CD4-positive, alpha-beta T cell treated with Interleukin-17A for 4 hours (primary cell): ENCODE measurements at regions not wholly inside any gene's neighbourhood (a gene's known extent, or its start where the extent isn't known, plus 50 kb on each side); places are given as distances from the start of the nearest gene placed in this dataset.
"Not testable (repeated sequence)": the region's sequence is repeated elsewhere in the genome, so short reads cannot be mapped to it uniquely, and the experiment has no call there.

Experiments used
- DNase-seq: peaks from one replicate; pipeline ENCODE4 v3.0.0-alpha.2; 2020; ENCODE audit warnings: mixed read lengths

DNA sequence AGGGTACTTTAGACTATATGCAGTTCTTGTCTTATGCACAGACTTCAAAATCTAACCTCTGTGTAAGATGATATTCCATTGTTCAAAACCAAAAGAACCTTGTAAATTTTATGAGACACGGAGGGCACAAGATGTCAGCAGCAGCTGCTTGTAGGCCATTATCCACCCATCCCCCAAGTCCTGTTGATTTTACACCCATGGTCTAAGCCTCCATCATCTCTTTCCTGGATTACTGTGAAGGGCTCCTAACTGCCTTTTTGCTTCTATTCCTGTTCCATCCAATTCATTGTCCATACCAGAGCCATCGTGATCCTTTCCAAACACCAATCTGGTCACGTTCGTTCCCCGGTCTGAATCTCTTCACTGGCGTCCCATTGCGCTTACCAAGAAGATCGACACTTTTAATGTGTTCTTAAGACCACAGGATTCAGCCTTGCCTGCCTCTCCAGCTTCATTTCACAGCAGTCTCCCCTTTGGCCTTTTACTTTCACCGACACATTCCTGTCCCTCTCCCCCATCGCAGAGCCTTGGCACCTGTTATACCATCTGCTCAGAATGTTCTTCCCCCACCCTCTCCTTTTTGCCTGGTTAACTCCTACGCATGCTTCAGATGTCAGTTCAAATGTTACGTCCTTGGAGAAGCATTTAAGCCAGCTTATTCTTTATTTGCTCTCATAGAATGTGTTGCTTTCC lies 107.3 kb upstream of the POU3F1 start:
- no peak for DNase-seq

DNA sequence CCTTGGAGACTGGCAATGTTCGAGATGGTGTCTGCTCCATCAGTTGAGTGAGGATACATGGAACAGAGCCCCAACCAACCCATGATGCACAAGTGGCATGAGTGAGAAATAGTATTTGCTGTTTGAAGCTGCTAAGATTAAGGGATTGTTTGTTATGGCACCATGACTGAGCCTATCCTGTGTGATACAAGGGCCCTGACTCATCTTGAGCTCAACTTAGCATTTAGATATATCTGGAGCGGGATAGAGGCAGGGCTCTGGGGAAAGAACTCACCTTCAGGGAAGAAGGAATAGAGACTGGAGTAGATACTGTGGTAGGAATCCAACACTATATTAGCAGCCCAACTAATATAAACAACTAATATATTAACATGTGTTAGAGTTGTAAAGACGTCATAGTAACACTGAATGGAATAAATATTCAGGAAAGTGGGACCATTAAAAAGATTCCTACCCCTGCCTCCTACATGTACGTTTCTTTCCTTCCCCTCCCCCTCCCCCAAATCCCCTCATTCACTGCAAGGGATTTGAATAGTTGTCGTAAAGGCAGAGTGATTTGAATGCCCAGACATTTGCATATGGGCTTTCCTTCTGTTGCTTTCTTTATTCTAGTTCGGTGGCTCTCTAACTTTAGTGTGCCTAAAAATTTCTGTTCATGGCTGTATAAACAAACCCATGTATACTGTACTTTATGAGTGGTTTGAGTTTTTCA lies 106.6 kb upstream of the POU3F1 start:
- DNase-seq, result no peak

DNA sequence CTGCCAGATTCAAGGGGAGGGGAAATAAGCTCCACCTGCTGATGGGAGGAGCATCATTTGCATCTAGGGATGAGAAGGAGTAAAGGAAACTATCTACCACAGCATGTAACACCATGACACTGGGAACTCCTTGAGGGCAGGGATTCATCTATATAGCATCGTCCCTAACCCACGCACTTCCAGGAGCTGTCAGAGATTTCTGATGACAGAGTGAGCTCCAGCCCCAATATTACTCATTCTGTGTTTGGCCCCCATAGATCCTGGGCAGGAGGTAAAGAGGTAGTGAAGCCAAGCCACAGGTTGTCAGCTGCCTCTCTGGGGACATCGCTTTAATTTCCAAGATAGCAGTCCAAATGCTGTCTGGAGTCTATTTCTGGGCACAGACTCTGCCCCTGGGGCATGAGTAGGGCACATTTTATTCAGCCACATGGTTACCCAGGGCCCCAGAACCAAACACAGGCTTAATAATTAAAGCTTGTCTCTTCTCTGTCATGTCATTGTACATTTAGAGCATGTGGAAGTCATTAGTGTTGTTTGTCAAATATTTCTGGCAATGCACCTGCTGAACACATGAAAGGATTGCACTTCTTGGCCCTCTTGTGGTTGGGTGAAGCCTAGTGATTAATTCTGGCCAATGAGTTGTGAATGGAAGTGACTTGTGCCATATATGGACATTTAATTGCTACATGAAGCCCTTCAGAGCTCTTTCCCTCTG lies 105.9 kb upstream of the POU3F1 start:
- no peak for DNase-seq

DNA sequence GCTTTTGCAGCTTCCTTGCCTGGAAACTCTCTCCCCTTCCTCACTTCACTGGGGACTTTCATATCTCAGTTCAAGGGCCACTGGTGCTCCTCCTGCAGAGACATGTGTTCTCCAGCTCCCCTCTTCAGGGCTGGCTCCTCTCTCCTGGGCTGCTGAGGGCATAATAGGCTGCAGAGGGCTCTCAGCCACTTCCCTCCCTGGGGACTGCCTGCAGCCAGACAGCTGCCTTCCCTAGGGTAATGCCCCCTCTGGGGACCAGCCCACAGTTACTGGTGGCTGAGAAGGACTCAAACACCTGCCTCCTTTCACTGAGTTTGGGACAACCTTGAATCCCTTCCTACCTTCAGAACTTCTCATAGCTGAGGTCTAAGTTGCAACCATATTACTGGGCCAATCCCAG lies 104.8 kb upstream of the POU3F1 start:
- DNase-seq, result no peak

DNA sequence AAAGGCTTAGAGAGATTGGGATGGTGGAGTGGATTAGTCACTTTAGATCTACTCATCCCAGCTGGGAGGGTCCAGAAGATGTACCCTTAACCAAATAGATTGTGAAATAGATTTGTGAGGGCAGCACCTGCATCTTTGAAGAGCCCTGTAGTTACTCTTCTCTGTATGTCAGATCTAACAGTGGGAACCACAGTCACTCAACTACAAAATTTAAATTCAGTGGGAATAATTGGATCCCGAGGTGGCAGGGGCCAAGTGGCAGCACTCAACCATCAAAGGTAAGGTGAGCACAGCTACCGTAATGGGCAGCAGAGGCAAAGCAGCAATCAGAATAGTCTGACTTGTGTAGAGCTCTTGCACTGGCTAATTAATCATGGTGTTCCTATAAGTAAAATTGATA lies 99.5 kb upstream of the POU3F1 start:
- not testable (repeated sequence) for DNase-seq

DNA sequence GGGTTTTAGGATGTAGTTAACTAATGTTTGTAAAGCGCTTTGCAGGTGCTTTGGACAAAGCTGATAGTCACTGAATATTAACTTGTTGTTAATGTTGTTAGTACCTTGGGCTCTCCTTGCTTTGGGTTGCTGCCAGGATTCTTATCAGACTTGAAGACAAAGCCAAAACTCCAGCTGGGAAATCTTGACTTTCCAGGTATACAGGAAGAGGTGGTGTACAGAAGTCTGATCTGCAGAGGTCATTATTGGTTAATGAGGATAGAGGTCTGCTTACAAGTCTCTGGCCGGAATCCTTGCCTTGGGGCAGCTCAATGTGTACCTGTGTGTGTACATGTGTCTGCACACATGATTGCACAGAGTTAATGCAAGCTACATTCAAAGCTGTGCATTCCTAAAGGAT lies 96.0 kb upstream of the POU3F1 start:
- DNase-seq, result no peak

DNA sequence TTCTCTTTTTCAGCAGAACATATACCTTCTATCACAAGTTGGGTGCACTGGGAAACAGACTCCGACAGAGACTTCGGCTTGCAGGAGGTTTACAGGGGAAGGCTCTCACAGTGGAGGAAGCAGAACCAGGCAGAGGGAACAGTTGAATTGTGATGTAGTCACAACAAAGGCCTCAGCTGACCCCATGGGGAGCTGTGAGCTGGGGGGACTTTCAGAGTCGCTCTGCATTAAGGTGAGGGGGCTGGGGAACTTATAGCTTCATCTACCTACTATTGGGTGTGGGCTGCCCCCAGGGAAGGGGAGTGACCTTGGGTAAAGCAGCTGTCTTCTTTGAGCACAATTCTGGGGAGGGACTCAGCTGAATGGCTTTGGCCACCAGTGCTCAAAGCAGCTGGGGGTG lies 94.9 kb upstream of the POU3F1 start:
- no peak for DNase-seq

DNA sequence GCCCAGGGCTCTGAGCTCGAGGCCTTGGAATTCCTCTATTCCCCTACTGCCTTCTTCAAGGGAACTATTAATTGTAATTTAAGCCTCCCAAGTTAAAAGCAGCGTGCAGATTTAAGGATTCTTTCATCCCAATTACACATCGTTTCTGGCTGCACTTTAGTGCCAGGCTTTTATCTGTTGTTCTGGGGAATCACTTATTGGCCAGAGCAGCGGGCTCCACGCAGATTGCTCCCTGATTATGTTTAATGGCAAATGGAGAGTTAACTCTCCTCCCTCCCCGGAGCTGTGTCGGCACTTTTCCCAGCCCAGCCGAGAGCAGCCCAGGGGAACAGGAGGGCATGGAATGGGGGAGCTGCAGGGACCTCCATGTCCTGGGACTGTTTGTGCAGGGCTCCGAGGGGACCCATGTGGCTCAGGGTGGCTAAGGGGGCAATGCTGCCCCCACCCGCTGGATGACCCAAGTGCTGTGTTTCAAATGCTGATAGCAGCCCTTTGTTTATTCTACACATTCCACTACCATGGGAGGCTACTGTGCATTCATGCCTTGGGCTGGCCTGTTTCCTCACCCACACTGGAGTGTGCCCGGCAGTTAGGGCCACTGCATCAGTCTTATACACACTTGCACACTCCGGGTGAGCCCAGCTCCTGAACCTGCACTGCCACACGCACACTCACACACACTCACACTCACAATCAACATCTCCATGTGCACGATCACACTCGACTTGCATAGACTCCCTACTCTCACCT lies 93.3 kb upstream of the POU3F1 start:
- DNase-seq, result no peak

DNA sequence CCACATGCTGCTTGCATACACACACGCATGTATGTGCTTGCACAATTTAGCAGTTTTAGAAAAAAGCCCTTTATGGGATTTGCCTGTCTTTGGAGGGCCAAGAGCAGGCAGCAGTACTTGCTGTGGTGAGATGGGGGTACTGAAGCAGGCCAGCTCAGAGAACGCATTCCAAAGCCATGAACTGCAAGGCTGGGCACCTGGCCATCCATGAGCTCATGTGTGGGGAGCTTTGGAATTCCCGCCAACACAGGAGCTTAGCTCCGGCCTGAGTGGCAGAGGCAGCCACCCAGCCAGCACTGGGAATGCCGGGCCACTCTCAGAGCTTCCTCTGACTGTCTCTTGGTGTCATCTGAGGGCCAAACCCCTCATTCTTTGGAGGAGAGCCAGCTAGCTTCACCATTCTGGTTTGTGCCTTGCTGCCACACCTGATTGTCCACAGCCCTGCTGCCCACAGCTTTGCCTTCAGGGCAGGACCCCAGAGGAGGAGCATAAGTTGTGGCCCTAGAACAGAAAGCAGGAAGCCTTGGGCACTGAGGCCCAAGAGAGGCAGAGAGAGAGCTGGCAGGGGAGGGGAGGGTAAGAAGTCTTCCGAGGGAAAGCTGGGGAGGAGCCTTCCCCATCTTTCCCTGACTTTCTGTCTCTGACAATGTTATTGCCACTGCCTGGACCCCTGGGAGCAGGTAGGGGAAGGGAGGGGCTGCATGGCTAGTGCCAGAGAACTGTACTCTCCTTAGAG lies 92.1 kb upstream of the POU3F1 start:
- no peak for DNase-seq

DNA sequence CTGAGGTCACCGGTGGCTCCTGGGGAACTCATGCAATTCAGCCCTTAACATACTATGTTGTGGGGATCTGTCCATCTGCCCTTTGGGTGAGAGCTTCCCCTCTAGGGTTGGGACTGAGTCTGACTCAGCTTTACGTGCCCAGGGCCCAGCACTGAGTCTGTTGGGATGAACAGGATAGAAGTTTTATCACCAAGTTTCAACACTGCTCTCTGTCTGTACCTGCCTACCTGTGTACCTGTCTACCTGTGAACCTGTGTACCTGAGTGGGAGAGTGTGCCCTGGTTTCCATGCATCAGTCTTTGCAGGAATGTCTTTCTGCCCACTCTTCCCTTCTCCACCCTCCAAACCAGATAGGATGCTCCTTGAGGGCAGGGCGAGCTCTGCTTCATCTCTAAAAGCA lies 90.6 kb upstream of the POU3F1 start:
- DNase-seq, result no peak

DNA sequence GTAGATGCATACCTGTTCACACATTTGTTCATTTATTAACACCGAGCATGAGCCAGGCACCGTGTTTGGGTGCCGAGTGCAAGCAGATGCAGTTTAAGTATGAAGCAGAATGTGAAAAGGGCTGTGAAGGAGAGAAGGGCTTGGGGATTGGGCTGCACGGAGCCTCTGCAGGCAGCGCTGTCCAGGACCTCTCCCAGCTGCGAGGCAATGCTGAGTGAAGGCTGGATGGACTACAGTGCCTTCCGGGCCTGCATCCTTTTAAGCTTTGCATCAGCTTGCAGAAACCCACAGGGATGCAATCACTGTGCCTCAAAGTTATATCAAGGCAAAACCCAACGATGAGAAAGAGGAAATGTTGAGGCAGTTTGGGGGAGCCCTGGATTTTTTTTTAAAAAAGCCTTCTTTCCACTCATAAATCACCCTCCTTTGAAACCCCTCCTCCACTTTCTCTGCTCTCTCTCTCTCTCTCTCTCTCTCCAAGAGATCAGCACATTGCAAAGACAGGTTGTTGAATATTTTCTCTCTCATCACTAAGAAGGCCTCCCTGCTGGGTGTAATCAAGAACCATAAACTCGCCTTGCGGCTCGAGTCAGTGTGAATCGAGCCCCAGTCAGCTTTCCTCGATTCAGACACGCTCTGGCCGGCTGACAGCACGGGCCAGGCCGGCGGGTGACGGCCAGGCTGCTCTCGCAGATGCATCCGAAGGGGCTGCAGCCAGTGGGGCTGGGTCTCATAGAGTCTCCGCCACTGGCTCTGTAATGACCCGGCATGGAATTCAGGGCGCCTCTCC lies 89.2 kb upstream of the POU3F1 start:
- no peak for DNase-seq

DNA sequence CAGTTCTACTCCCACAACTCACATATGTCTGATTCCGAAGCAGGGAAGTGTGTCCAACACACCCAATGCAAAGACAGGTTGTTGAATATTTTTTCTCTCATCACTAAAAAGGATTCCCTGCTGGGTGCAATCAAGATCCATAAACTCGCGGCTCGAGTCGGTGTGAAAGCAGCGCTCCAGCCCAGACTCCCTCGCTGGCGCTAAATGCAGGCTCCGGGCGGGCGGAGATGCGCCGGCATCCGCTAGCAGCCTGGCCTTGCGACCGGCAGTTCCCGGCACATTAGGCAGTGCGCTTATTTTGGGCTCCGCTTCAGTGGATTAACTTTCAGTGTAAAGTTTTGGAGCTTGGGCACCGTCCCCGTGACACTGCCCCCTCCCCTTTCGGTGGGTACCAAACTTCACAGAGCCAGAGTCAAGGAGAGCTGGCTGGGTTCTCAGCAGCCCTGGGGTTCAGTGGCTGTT lies 87.7 kb upstream of the POU3F1 start:
- no peak for DNase-seq

DNA sequence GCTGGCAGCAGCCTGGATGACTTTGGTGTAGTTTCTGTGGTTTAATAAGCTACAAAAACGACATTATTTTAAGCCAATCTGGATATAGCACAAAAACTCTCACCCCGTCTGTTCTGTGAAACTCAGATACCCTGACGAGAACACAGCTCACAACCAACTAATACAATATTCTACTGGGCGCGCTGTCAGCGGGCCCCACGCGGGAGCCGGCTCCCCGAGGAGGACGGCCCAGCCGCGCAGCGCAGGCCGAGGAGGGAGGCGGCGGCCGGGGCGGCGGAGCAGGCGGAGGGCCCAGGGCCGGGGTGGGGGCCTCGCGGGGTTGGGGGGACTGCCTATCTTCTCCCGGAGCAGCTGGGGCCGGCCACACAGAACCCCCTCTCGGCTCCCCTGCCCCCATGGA lies 87.2 kb upstream of the POU3F1 start:
- DNase-seq, result no peak

DNA sequence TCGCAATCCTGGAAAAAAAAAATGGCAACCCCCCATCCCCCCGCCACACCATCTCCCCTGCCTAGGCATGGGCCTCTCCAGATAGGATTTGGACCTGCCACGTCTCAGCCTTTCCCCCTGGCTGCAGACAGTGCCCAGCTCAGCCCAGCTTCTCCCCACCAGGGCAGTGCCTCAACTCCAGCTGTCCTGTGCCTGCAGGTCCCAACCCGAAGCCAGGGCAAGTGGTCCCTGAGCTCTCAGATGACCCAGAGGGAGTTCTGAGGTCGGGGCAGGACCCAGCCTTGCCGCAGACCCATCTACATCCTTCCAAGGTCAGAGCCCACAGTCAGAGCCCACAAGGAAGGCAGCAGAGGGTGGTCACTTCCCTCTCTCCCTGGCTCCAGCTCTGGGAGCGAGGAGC lies 86.7 kb upstream of the POU3F1 start:
- no peak for DNase-seq

DNA sequence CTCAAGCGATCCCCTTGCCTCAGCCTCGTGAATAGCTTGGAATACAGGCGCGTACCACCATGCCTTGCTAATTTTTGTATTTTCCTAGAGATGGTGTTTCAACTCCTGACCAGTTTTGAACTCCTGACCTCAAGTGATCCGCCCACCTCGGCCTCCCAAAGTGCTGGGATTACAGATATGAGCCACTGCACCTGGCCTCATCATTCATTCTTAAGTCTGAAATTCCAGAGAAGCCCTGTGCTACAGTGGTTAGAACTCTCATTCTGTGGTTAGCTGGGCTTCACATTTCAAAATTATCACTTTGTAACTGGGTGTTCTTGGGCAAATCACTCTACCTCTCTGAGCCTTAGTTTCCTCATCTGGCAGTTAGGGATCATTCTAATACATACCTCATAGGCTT lies 86.1 kb upstream of the POU3F1 start:
- no peak for DNase-seq

DNA sequence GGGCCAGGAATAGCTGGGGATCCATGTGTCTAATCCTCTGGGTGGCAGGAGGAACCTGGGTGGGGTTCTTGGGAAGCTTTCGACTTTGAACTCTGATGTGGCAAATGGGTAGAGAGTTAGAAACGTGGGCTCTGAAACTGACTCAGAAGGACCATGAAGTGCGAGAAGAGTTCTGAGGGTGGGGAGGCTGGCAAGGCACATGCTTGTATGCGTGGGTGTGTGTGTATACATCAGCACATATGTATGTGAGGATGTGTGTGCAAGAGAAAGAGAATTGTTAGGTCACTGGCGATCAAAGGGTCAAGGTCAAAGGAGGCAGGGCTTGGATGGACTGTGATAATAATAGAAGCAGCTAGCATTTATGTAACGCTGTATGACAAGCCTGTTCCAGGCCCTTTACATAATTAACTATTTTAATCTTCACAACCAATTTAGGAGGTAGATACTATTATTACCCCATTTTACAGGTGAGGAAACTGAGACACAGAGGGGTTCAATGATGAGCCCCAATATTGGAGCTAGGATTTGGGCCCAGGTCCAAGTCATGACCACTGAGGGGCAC lies 84.5 kb upstream of the POU3F1 start:
- no peak for DNase-seq

DNA sequence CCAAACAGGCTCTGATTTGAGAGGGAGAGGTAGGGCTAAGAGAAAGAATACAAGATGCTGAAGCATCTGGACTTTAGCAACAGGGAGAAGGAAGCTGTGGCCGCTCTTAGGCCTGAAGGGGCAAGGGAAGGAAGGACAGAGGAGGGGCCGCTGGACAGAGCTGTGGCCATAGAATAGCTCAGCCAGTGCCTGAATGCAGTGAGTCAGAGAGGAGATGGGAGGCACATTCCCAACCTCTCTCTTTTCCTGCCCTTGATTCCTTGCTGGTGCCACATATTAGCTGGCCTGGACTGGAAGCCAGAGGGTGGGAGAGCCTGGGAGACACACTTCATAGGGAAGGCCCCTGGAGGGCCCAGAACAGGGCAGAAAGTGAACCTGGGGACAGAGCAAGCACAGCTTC lies 83.4 kb upstream of the POU3F1 start:
- DNase-seq, result no peak

DNA sequence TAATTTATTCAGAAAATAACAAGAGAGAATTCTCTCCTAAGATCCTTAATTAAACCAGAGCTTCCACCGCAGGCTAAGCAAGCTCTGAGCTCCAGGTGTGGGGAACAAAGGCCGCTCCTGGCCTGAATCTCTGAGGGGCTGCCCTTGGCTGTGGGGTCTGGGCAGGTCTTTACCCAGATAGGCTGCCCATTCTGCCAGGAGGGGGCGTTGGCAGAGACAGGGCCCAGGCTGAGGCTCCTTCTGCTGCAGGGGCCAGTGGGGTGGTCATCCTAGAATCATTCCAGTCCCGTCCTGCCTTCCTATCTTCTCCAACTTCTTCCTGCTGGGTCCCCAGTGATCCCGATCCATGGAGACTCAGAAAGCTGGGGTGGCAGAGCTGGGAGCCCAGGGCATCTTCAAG lies 82.9 kb upstream of the POU3F1 start:
- peak; percentile 5 for DNase-seq

DNA sequence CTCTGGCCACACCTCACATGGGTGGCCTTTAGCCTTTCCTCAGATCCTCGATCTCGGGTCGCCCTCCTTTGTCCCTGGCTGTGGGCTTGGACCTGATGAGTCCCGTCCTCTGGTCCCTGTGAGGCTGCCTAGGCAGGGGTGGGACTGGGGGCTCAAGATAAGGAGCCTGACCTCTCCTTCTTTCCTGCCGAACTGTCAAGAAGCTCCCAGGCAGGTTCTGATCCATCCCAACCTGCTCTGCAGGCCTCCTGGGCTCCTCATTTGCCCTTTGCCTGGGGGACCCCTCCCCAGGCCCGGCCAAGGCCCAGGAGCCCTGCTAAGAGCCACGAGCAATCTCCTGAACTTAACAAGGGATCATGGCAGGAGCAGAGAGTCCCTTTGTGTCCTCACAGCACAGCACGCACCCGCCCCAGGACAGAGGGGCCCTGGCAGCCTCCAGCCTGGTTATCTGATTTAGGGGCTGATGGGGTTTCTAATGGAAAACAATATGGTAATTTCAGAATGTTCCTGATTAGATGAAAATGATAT lies 82.4 kb upstream of the POU3F1 start:
- no peak for DNase-seq

DNA sequence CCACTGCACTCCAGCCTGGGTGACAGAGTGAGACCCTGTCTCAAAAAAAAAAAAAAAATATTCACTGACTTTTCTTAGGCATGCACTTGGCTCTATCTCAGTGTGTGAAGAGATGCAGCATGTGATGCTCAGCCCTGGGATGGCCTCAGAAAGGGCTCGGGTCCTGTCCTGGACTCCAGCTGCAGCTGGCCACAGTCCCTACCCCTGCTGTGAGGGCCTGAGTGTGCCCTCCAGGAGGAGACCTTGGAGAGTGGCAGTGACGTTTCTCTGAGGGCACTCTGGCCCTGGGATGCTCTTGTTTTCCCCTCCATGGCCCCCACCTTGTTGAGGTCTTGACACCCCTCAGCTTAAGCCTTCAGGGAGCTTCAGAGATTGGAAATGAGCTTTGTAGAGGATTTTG lies 81.9 kb upstream of the POU3F1 start:
- no peak for DNase-seq

DNA sequence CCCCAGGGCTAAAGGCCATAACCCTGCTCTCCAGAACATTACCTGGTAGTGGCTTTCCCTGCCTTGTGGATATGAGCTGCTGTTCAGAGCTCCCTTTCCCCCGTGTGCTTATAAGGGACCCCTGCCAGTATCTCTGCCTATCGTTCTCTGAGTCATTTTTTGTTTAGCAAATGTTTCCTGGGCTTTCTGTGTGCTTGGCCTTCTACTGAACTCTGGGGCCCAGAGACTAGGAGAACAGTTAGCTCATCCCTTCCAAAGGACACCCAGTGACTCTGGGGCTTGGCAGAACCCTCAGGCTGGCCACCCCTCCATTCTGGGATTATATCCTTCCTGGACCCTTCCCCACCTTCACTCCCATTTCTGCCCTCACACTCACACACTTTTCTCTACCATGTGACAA lies 80.8 kb upstream of the POU3F1 start:
- DNase-seq, result no peak
